HG02840 (cell line): ENCODE measurements at regions not wholly inside any gene's neighbourhood (a gene's known extent, or its start where the extent isn't known, plus 50 kb on each side); places are given as distances from the start of the nearest gene placed in this dataset.
"Not testable (repeated sequence)": the region's sequence is repeated elsewhere in the genome, so short reads cannot be mapped to it uniquely, and the experiment has no call there.

Source experiments
- ATAC-seq: cut with Tn5 transposase; IDR thresholded peaks from one replicate; pipeline ENCODE4 v1.9.1; 2021; ENCODE audit warnings: mild to moderate bottlenecking, moderate library complexity, moderate number of reproducible peaks; ENCODE audit not compliant: unreplicated experiment, low FRiP score

DNA sequence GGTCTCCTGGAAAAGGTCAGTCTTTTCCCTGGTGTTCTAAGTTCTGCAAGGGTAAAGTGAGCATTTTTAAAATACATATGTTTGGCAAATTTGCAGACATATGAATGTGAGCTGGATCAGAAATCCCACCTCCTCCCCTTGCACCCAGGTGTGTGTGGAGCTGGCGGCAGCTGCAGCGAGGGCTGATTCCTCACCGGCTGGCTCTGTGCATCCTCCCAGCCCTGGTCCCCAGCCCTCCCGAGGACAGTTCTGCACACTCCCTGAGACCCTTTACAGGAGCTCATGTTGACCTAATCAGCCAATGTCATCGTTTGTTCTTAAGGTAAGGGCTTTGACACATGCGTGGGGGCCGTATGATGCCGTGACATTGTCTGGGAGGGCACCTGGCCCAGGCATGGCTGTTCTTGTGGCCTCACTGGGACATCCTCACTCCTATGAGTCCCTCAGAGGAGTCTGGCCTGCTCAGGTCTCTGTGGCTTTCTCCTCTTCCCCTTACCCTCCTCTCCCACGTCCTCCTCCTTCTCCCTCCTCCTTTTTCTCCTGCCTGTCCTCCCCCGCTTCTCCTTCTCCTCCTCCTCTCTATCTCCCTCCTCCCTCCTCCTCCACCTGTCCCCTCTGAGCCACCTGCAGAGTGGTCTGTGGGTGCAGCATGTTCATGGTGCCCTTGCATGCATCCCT is 289.2 kb upstream of the SFSWAP start:
- no peak for ATAC-seq

GRCh38 chr12:131422187-131422520 is 288.7 kb upstream of the SFSWAP start:
- no peak for ATAC-seq

GRCh38 chr12:131422744-131423143 is 288.1 kb upstream of the SFSWAP start:
- no peak for ATAC-seq

- ATAC-seq, result no peak
These were observed 286.6 kb upstream of the SFSWAP start for GRCh38 chr12:131424270-131424669.

DNA sequence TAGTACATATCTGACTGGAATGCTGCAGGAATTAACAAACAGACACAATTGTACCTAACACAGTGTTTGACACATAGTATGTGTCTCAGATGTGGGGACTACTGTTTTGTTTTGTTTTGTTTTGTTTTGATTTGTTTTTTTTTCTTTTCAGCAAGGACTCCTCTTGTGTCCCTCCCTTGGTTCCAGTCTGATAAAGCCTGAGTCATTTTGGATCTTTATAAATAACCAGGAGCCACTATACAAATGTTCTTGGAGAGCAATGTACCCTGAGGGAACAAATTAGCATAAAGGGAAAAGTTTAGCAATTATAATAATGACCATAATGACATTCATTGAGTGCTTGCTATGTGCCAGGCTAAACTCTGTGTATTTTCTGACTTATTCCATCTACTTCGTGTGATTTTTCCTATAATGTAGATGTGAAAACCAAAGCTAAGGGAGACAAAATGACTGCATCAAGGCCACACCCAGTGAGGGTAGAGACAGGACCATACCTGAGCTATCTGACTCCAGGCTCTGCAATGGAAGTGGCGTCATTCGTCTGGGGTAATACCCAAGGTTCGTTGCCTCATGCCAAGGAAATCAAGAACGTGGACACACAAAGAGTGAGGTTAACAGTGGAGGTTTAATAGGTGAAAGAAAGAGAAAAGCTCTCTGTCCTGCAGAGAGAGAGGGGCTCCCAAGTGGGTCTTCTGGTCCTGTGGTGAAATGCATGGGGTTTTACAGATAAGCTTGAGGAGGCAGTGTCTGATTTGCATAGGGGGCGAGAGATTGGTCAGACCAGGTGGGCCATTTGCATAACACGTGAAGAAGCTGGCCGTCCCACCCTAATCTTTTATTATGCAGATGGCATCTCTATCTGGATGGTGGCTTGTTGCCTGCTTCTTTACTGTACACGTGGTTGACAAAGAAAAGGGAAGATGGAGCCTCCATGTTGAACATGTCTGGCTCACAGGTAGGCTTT is 285.5 kb upstream of the SFSWAP start:
- no peak for ATAC-seq

DNA sequence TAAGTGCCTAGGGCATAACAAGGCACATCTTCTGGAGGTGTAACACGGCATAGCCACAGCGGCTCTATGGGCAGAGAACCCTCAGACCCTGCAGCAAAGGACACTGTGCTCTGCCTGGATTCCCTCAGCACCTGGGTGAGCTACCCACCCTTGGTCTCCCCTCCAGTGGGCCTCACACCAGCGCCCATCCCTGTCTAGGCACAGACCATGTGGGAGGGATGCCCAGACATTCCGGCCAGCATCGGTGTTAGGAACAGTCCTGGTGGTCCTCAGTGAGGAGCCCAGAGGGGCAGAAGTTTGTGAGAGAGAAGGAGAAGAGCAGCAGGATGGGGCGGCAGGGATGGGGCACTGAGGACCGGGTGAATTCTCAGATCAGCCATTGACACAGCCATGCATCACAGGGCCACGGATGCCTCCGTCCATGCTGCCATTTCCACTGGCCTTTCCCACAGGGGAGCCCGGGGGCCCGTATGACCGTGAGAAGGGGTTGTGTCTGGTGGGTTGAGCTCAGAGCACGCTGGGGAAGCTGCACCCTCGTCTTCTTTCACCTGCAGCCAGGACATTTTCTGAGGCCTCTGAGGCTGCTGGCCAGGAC is 282.7 kb upstream of the SFSWAP start:
- ATAC-seq, result no peak

DNA sequence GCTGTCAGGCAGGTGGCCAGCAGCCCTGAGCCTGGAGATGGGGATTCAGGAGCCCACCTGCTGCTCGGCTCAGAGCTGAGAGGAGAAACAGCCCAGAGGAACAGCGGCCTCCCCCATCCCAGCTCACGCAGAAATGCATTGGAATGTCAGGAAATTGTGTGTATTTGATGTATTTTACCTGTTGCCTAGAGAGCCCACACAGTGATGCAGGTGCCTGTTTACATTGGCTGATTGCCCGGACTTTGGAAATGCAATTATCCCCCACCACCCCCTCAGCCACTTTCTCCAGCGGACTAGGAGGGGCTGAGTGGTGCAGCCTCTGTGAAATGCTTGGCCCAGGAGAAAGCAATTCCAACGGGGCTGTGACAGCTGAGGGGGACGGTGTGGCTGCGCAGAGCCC is 281.7 kb upstream of the SFSWAP start:
- not testable (repeated sequence) for ATAC-seq

DNA sequence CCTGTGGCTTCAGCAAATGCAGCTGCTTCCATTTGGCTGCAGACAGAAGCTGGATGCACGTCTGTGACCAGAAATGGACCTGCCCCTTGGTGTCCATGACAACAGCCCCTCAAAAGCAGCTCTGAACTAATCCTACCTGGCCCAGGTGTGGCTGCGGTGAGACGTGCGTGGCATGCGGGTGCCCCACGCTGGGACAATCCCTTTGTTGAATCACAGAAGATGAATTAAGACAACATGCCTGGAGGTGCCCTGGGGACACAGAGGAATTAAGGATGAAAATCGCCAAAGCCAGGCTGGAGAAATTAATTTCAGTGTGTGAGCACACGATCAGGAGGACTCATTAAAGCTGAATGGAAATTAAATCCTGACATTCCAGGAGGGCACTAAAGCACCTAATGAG is 281.2 kb upstream of the SFSWAP start:
- not testable (repeated sequence) for ATAC-seq

- no peak for ATAC-seq
These were observed 280.6 kb upstream of the SFSWAP start for GRCh38 chr12:131430158-131430742.

DNA sequence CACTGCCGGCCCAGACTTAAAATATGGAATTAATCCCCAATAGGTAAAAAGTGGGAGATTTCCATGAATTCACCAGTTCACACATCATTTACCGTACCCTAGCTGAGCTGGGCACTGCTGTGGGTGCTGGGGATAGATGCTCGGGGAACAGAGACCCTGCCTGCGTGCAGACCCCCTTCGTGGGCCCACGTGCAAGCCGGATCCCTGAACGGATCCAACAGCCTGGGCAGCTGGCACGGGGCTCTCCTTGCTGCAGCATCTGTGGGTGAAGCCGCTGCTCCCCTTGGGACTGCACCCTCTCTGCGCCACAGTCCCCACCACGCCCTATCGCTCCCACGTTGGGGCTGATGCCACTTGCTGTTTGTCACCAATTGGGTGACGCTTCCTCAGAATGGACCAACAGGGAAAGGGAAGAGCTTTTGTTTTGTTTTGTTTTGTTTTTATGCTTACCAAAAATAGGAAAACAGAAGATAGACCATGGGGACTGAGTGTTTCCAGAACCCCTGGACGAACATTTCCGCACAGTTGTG is 279.7 kb upstream of the SFSWAP start:
- not testable (repeated sequence) for ATAC-seq

DNA sequence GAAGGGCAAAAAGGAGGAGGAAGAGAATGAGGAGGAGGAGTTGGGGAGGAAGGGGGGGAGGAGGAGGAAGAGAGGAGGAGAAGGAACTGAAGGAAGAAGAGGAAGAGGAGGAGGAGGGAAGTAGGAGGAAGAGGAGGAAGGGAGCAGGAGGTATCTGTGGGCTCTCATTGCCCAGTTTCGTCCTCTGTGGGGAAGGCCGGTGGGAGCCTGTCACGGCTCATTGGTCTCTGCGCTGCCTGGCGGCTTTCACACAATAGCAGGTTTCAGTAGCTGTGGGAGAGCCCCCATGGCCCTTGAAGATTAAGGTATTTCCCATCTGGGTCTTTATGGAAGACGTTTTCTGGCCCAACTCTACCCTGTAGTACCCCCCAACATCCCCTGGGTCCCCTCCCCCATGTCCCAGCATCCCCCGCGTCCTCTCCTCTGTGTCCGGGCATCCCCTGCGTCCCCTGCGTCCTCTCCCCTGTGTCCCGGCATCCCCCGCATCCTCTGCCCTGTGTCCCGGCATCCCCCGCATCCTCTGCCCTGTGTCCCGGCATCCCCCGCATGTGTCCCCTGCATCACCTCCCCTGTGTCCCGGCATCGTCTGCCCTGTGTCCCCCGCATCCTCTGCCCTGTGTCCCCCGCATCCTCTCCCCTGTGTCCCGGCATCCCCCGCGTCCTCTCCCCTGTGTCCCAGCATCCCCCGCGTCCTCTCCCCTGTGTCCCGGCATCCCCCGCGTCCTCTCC is 278.2 kb upstream of the SFSWAP start:
- ATAC-seq, result no peak

DNA sequence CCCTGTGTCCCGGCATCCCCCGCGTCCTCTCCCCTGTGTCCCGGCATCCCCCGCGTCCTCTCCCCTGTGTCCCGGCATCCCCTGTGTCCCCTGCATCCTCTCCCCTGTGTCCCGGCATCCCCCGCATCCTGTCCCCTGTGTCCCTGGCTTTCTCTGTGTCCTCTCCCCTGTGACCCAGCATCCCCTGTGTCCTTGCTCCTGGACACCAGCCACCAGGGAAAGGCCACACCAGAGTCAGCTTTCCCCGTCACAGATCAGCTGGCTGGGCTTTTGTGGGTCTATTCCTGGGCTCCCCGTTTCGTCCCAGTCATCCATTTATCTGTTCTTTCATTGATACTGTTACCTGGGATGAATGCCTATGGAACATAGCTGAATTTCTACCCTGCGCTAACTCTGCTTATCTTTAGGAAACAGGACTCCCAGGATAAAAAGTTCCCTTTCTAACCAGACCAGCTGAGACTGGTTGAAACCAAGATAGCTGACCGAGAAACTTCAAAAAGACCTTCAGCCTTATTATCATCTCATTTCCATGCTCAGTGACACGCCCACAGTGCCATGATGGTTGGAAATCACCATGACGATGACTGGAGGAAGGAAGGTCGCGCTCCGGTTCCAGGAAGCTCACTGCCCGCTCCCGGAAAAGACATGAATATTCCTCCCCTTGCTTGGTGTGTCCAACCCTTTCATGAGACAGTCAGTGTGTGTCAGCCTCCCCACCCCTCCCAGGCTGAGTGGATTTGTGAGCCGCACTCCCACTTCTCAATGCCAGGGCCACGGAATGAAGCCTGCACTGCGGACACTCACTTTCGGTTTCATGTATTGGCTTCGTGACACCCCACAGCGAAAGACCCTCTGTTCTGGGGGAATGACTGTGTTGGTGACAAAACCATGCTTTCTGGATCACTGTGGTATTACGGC is 276.4 kb upstream of the SFSWAP start:
- ATAC-seq, result no peak

DNA sequence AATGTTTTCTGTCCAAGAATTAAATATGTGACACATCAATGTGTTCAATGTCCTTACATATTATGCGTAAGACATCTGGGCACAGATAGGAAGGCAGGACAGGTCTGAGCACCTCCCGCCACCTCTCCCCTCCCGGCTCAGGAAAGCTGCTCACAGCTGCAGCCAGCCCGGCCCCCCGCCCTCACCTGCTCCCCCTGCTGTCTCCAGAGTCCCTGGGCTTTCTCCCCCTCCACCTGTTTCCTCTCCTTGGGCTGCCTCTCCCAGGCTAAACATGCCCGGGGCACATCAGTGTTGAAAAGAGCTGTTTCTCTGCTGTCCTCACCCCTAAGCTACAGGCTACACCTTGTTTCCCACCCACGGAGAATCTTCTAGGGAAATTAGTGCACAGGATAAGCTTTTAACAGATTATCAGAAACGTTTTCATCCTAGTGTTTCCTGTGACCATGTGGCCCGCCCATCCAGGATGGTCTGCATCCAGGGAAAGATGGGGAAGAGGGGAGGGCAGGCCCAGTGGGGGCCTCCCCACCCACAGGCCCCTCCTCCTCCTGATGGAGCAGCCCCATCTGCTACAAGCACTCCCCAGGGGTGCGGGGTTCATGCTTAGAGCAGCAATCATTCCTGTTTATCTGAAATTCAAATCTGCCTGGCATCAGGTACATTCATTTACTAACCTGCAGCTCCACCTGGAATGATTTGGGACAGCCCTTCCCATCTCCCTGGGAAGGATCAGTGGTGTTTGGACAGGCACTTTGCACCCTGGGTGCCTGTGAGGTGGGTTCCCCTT is 273.8 kb upstream of the SFSWAP start:
- no peak for ATAC-seq

- ATAC-seq, result no peak
These were observed 273.0 kb upstream of the SFSWAP start for GRCh38 chr12:131437706-131438492.

DNA sequence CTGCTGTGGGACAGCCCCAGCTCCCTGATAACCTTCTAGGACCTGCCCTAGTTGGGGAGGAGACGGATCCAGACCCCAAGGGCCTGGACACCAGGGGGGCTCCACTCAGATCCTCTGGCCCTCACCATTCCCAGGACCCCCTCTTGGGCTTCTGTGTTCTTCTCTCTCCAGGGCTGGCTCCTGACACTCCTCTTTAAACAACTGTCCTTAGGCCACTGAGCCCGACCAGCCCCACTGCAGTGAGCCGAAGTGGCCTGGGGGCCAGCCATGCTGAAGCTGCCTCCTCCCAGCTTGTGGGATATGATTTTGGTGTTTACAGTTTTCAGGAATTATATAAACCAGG is 272.4 kb upstream of the SFSWAP start:
- ATAC-seq, result not testable (repeated sequence)

- no peak for ATAC-seq
These were observed 272.0 kb upstream of the SFSWAP start for GRCh38 chr12:131438881-131439280.

GRCh38 chr12:131439752-131440151 is 271.1 kb upstream of the SFSWAP start:
- ATAC-seq, result not testable (repeated sequence)
